ENCODE measurements at regions not wholly inside any gene's neighbourhood (a gene's known extent, or its start where the extent isn't known, plus 50 kb on each side); places are given as distances from the start of the nearest gene placed in this dataset.
"Not testable (repeated sequence)": the region's sequence is repeated elsewhere in the genome, so short reads cannot be mapped to it uniquely, and the experiment has no call there.

DNA sequence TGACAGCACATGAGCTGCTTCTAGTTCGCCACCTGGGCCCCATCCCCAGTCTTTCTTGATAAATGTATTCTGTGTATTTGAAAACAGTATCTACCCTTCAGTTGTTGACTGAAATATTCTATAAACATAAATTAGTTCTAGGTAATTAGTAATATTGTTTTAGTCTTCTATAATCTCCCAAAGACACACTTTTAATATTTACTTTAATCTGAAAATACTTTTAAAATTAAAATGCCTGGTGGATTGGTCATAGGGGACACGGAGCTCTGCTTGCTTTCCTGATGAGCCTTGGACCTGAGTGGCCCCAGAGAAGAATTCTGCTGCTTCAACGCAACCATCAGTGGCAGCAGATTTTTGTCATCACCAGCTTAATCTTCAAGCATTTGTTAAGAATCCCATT, 234.5 kb downstream of the THBS2 start:
- no peak for DNase-seq

GRCh38 chr6:169016758-169017157, 236.9 kb downstream of the THBS2 start:
- no peak for DNase-seq

DNA sequence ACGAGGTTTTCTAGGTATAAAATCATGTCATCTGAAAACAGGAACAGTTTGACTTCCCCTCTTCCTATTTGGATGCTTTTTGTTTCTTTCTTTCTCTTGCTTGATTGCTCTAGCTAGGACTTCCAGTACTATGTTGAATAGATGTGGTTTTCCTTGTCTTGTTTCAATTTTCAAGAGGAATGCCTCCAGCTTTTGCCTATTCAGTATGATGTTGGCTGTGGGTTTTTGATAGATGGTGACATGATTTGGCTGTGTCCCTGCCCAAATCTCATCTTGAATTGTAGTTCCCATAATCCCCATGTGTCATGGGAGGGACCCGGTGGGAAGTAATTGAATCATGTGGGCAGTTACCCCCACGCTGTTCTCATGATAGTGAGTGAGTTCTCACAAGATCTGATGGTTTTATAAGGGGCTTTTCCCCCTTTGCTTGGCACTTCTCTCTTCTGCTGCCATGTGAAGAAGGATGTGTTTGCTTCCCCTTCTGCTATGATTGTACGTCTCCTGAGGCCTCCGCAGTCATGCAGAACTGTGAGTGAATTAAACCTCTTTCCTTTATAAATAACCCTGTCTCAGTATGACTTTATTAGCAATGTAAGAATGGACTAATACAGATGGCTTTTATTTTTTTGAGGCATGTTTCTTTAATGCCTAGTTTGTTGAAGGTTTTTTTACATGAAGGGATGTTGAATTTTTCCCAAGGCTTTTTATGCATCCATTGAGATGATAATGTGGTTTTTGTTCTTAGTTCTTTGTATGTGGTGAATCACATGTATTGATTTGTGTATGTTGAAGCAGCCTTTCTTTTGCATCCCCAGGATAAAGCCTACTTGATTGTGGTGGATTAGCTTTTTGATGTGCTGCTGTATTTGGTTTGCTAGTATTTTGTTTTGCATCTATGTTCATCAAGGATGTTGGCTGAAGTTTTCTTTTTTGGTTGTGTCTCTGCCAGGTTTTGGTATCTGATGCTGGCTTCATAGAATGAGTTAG, 239.1 kb downstream of the THBS2 start:
- no peak for DNase-seq

GRCh38 chr6:169009628-169010027, 244.0 kb downstream of the THBS2 start:
- no peak for DNase-seq

- peak in 1 of 58 donors; percentile 75 for DNase-seq
Observed at GRCh38 chr6:169008641-169009257, 244.9 kb downstream of the THBS2 start.

DNA sequence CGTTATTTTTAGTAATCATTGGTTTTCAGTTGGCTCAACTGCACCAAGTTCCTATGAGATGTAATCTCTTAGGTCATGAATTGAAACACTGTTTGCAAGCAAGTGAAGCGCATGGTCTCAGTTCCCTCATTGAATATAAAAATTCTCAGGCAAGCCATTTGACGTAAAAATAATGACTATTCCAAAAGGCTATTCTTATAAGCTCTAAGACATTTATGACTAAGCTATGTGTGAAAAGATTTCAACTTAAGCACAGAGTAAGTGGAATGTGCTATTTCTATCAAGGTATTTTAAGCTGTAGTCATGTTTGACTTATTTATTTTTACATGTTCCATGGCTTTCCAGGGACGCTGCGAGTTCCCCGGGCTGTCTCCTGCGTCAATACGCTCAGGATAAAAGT, 248.5 kb downstream of the THBS2 start:
- DNase-seq, result no peak

DNA sequence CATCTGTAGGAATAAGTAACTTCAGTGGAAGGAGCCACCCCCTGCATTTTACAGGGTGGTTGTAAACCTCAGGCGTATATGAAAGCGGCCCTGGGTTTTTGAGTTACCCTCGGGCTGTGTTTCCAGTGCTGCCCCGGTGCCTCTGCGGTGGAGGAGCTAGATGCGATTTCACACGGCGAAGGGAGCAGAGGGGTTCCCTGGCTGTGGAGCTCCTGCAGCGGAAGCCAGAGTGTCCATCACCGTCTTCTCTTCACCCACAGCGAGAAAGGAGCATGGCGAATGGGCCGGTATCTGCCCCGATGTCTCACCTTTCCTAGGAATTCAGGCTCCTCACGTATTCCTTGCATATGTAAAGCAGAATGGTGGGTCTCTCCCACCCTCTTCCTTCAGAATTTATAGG, 253.6 kb downstream of the THBS2 start:
- no peak for DNase-seq

GRCh38 chr6:168999392-168999791, 254.3 kb downstream of the THBS2 start:
- no peak for DNase-seq

- DNase-seq, result no peak
Observed at GRCh38 chr6:168996356-168996625, 257.4 kb downstream of the THBS2 start.

- DNase-seq, result no peak
Observed at GRCh38 chr6:168995526-168996355, 257.9 kb downstream of the THBS2 start.

DNA sequence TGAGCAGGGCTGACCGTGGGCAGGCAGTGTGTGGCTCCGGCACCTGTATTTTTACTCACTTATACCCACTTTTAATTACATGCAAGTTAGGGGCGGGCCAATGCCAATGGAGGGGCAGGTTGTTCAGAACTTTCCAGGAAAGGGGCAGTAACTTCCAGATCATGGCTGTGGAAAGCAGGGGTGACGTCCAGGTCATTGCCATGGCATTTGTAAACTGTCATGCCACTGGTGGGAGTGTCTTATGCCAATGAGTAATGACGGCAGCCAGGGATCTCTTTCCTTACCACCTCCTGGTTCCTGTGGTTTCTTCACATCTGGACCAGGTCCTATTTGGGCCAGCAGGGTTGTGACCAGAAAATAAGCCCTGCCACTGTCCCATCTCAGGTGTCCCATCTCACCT, 258.7 kb downstream of the THBS2 start:
- DNase-seq, result no peak

- DNase-seq, result no peak
Observed at GRCh38 chr6:168992446-168993144, 261.1 kb downstream of the THBS2 start.

GRCh38 chr6:168991695-168992094, 262.0 kb downstream of the THBS2 start:
- not testable (repeated sequence) for DNase-seq

- no peak for DNase-seq
Observed at GRCh38 chr6:168990019-168990751, 263.5 kb downstream of the THBS2 start.

- no peak for DNase-seq
Observed at GRCh38 chr6:168989421-168989820, 264.2 kb downstream of the THBS2 start.

GRCh38 chr6:168988801-168989200, 264.8 kb downstream of the THBS2 start:
- peak in 1 of 58 donors; percentile 4 for DNase-seq

- DNase-seq, result no peak
Observed at GRCh38 chr6:168988280-168988679, 265.4 kb downstream of the THBS2 start.

DNA sequence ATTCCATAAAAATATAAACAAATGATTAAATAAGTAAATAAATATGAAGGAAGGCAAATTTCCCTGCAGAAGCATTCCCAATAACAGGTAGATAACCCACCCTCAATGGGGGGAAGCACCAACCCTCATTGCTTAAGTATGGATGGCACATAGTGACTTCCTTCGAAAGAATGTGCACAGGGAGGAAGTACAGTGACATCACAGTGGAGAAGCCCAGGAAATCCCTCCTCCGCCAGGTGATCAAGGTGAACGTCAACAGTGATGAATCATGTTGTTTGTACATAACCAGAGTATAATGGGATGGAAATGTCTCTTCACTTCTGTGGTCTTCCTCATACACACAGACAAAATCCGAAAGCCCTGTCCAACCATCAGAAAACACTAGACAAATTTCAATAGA, 267.9 kb downstream of the THBS2 start:
- no peak for DNase-seq

GRCh38 chr6:168983925-168984324, 269.7 kb downstream of the THBS2 start:
- no peak for DNase-seq

DNA sequence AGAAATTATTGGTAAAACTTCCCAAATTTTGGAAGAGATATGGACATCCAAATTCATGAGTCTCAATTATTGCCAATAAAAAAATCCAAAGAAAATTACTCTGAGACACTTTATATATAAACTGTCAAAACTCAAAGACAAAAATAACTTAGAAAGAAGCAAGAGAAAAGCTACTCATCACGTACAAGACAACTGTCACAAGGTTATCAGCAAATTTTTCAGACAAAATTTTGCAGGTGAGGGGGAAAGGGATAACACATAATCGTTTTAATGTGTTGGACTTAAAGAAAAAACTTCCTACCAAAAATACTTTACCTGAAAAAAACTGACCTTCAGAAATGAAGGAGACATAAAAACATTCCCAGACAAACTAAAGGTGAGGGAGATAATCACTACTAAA, 272.5 kb downstream of the THBS2 start:
- DNase-seq, result no peak

GRCh38 chr6:168979254-168979653, 274.4 kb downstream of the THBS2 start:
- DNase-seq, result no peak
